Fibroblast of villous mesenchyme (primary cell): ENCODE measurements at regions not wholly inside any gene's neighbourhood (a gene's known extent, or its start where the extent isn't known, plus 50 kb on each side); places are given as distances from the start of the nearest gene placed in this dataset.

ENCODE experiments used
- DNase-seq: peaks from one replicate; pipeline ENCODE4 v3.0.0-alpha.2; 2010; ENCODE audit warnings: low read depth
- H3K4me3 ChIP-seq: 2 replicates; pipeline ENCODE4 v1.5.1; 2011; ENCODE audit warnings: low read depth, mild to moderate bottlenecking, low read length
- CTCF ChIP-seq: IDR thresholded peaks from 2 replicates; pipeline ENCODE4 v1.5.1; 2012; ENCODE audit warnings: low read depth, mild to moderate bottlenecking, low read length; ENCODE audit not compliant: insufficient read depth

GRCh38 chr6:156315146-156315545 lies 462.0 kb upstream of the ARID1B start:
- TF ChIP-seq CTCF: no peak
- DNase-seq: no peak
- no peak overlapping the region for H3K4me3 ChIP-seq

- no peak overlapping the region for H3K4me3 ChIP-seq
- no peak for TF ChIP-seq CTCF
- DNase-seq: no peak
Observed at GRCh38 chr6:156313037-156313436, 464.1 kb upstream of the ARID1B start.

- DNase-seq: no peak
- H3K4me3 ChIP-seq: no peak overlapping the region
- TF ChIP-seq CTCF: no peak
Observed at GRCh38 chr6:156311291-156311690, 465.9 kb upstream of the ARID1B start.

- DNase-seq: no peak
- no peak for TF ChIP-seq CTCF
- no peak overlapping the region for H3K4me3 ChIP-seq
Observed at GRCh38 chr6:156310701-156311100, 466.5 kb upstream of the ARID1B start.

- H3K4me3 ChIP-seq: no peak overlapping the region
- TF ChIP-seq CTCF: no peak
- DNase-seq: no peak
Observed at GRCh38 chr6:156309017-156309416, 468.2 kb upstream of the ARID1B start.

GRCh38 chr6:156308604-156309003 lies 468.6 kb upstream of the ARID1B start:
- no peak for DNase-seq
- H3K4me3 ChIP-seq: no peak overlapping the region
- TF ChIP-seq CTCF: no peak

GRCh38 chr6:156306531-156306930 lies 470.6 kb upstream of the ARID1B start:
- TF ChIP-seq CTCF: no peak
- H3K4me3 ChIP-seq: no peak overlapping the region
- DNase-seq: no peak
